ENCODE measurements at regions not wholly inside any gene's neighbourhood (a gene's known extent, or its start where the extent isn't known, plus 50 kb on each side); places are given as distances from the start of the nearest gene placed in this dataset.

GRCh38 chr16:86217001-86217890, 293.1 kb upstream of the FOXF1 start:
- Histone ChIP-seq H3K4me3 (no peak overlapping the region), H3K4me1 (no peaks in the 10 kb centered on the region), H3K27ac (no peak overlapping the region), H3K27me3 (peaks cover 54% of the 10 kb centered on the region), H3K36me3 (no peaks in the 10 kb centered on the region), H3K9me3 (no peaks in the 10 kb centered on the region)
- peak in 1 of 2 donors; percentile 65 for DNase-seq (ENCODE audit: low spot score in 2 of 2)
- WGBS, result 78% methylated on average over 14 of the region's 27 CpGs
- no peak for TF ChIP-seq CTCF (IDR thresholded peaks at IDR 0.05)
- no peak for TF ChIP-seq POLR2AphosphoS5 (IDR thresholded peaks at IDR 0.05)
- no peak for TF ChIP-seq POLR2A (IDR thresholded peaks at IDR 0.05)
- TF ChIP-seq EP300 (IDR thresholded peaks at IDR 0.05), result no peak

DNA sequence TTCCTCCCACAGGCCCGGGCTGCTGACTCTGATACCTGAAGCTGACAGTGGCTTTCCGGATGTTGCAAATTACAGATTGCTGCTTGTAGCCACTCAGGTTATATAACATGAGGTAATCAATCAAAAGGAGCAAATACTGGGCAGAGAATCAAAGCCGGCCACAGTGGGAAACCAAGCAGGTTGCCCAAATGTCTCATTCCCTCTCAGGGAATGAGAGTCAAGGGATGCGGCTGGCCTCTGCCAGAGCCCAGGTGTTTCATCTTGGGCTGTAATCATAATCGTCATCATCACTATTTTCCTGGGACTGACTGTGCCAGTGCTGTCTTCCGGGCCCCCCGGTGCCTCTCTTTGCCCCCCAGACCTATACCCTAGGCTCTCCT, 292.4 kb upstream of the FOXF1 start:
- no peaks in the 10 kb centered on the region for H3K9me3 ChIP-seq
- peaks cover 57% of the 10 kb centered on the region for H3K27me3 ChIP-seq
- DNase-seq (ENCODE audit: low spot score in 2 of 2), result no peak
- no peak overlapping the region for H3K27ac ChIP-seq
- TF ChIP-seq POLR2AphosphoS5 (IDR thresholded peaks at IDR 0.05) (no peak), EP300 (IDR thresholded peaks at IDR 0.05) (no peak), CTCF (IDR thresholded peaks at IDR 0.05) (no peak), POLR2A (IDR thresholded peaks at IDR 0.05) (no peak)
- H3K4me3 ChIP-seq, result no peak overlapping the region
- 81% methylated on average over 7 of the region's 7 CpGs for WGBS
- no peaks in the 10 kb centered on the region for H3K36me3 ChIP-seq
- no peaks in the 10 kb centered on the region for H3K4me1 ChIP-seq

DNA sequence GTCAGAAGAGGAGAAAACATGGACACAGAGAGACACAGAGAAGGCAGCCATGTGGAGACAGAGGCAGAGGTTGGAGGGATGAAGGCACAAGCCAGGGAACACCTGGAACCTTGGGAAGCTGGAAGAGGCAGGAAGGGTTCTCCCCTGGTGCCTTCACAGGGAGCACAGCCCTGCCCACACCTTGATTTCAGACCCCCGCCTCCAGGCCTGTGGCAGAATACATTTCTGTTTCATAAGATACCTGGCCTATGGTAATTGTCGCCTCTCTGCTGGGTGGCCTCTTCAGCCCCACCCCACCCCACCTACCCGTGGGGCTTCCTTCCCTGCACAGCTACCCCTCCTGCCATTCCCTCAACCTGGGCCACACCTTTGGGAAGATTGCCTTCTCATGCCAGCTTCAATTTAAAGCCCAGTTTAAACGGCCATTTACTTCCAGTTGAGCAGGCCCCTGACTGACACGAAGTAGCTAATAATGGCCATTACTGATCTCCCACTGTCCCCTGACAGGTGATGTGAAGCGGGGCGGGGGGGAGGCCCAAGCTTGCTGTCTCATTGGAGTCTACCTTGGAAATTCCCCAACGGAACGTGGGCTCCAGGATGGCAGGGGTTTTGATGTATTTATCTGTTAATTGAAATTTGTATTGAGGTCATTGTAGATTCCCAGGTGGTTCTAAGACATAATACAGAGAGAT, 291.7 kb upstream of the FOXF1 start:
- peak in 1 of 2 donors; percentile 65 for DNase-seq (ENCODE audit: low spot score in 2 of 2)
- no peak overlapping the region for H3K27ac ChIP-seq
- 59% methylated on average over 9 of the region's 9 CpGs for WGBS

DNA sequence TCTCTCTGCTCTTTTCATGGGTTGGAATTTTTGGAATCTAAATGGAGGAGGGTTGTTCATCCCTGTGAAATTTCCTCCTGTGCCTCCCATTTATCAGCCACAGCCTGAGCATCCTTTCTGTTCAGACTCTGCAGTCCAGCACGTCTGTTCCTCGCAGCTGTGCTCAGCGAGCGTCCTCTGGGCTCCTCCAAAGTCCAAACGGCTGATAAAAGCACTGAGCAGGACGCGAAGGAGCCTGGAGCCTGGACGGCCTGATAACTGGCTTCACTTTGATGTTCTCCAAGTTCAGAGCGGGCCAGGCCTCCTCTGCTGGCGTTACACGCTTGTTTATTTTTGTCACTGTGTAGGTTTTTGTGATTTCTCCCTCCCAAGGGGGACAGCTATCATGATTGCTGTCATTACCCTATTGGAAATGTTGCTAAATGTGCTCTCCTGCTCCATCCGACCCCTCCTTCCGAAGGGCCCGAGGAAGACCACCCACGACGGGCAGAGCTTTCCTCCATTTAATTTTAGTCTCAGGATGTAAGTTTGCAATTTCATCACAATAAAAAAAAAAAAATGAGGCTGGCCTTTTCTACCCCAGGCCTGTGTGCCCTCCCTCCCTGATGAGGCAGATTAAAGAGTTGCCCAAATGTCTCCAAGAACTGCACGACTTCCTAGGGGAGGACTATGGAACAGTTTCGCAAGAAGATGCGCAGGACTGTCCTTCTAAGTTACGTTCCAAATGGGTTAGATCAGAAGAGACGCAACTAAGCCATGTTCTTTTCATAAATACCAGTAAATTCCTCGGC, 290.5 kb upstream of the FOXF1 start:
- no peaks in the 10 kb centered on the region for H3K9me3 ChIP-seq
- H3K4me1 ChIP-seq, result no peaks in the 10 kb centered on the region
- TF ChIP-seq POLR2AphosphoS5 (IDR thresholded peaks at IDR 0.05), result no peak
- no peak for TF ChIP-seq EP300 (IDR thresholded peaks at IDR 0.05)
- no peak for TF ChIP-seq CTCF (IDR thresholded peaks at IDR 0.05)
- no peak for TF ChIP-seq POLR2A (IDR thresholded peaks at IDR 0.05)
- H3K27ac ChIP-seq, result no peak overlapping the region
- peaks cover 64% of the 10 kb centered on the region for H3K27me3 ChIP-seq
- DNase-seq (ENCODE audit: low spot score in 2 of 2), result peak in 1 of 2 donors; percentile 65
- no peak overlapping the region for H3K4me3 ChIP-seq
- 70% methylated on average over 22 of the region's 22 CpGs for WGBS
- no peaks in the 10 kb centered on the region for H3K36me3 ChIP-seq

More for the DNA sequence above, 291.7 kb upstream of the FOXF1 start:
- Histone ChIP-seq H3K27me3 (peaks cover 60% of the 10 kb centered on the region), H3K4me1 (no peaks in the 10 kb centered on the region), H3K36me3 (no peaks in the 10 kb centered on the region), H3K4me3 (no peak overlapping the region), H3K9me3 (no peaks in the 10 kb centered on the region)
- no peak for TF ChIP-seq POLR2AphosphoS5 (IDR thresholded peaks at IDR 0.05)
- TF ChIP-seq CTCF (IDR thresholded peaks at IDR 0.05), result no peak
- TF ChIP-seq EP300 (IDR thresholded peaks at IDR 0.05), result no peak
- no peak for TF ChIP-seq POLR2A (IDR thresholded peaks at IDR 0.05)
